Keratinocyte (primary cell): ENCODE measurements at regions not wholly inside any gene's neighbourhood (a gene's known extent, or its start where the extent isn't known, plus 50 kb on each side); places are given as distances from the start of the nearest gene placed in this dataset.
A peak's percentile ranks its signal among the peaks of the same experiment; 100 is the strongest.

ENCODE experiments used
- DNase-seq: peaks from one replicate; pipeline ENCODE4 v3.0.0-alpha.2; 2011; ENCODE audit warnings: low read depth, missing footprints, low spot score
- FAIRE-seq: peaks from 2 replicates; lab custom pipeline; 2011; peaks lifted over from hg19 to GRCh38; lab: Jason Lieb, UNC
- H2AFZ ChIP-seq: 2 replicates; pipeline ENCODE4 v1.6.0; 2012; ENCODE audit warnings: low read length, control low read depth, inconsistent platforms; ENCODE audit not compliant: control insufficient read depth
- H3K27ac ChIP-seq: 2 replicates; pipeline ENCODE4 v1.5.1; 2011; ENCODE audit warnings: low read length; ENCODE audit not compliant: control insufficient read depth, insufficient read depth
- H3K27me3 ChIP-seq: 3 replicates; pipeline ENCODE4 v1.6.0; 2011; ENCODE audit warnings: low read length; ENCODE audit not compliant: control insufficient read depth, insufficient read depth; ENCODE audit errors: extremely low read depth
- H3K36me3 ChIP-seq, 2 experiments: 2 replicates in 1 of 2; 3 replicates in 1 of 2; pipeline ENCODE4 v1.5.1; 2011; ENCODE audit warnings: low read length in 2 of 2, mild to moderate bottlenecking in 1 of 2; ENCODE audit not compliant: control insufficient read depth in 2 of 2, insufficient read depth in 2 of 2; ENCODE audit errors: extremely low read depth in 1 of 2
- H3K4me1 ChIP-seq: 3 replicates; pipeline ENCODE4 v1.5.1; 2011; ENCODE audit warnings: low read length; ENCODE audit not compliant: control insufficient read depth, insufficient read depth; ENCODE audit errors: extremely low read depth
- H3K4me2 ChIP-seq: 3 replicates; pipeline ENCODE4 v1.6.0; 2011; ENCODE audit warnings: low read depth, low read length; ENCODE audit not compliant: control insufficient read depth, insufficient read depth; ENCODE audit errors: extremely low read depth
- H3K4me3 ChIP-seq, 3 experiments: fragments of 200-600 bp in 1 of 3; sonication (generic) in 1 of 3; 2 replicates in 2 of 3; 3 replicates in 1 of 3; pipeline ENCODE4 v1.5.1; 2011 to 2016; ENCODE audit warnings: low read length in 3 of 3, mild to moderate bottlenecking in 3 of 3, control low read depth in 2 of 3, inconsistent platforms in 1 of 3, low read depth in 1 of 3, mixed read lengths in 1 of 3, mixed run types in 1 of 3, moderate library complexity in 1 of 3; ENCODE audit not compliant: control insufficient read depth in 2 of 3, insufficient read depth in 2 of 3; ENCODE audit errors: extremely low read depth in 1 of 3
- H3K79me2 ChIP-seq: 2 replicates; pipeline ENCODE4 v1.6.0; 2012; ENCODE audit warnings: low read length; ENCODE audit not compliant: control insufficient read depth, insufficient read depth
- H3K9ac ChIP-seq: 3 replicates; pipeline ENCODE4 v1.6.0; 2011; ENCODE audit warnings: low read length; ENCODE audit not compliant: control insufficient read depth, insufficient read depth; ENCODE audit errors: extremely low read depth
- H3K9me1 ChIP-seq: 3 replicates; pipeline ENCODE4 v1.6.0; 2011; ENCODE audit warnings: low read length; ENCODE audit not compliant: control insufficient read depth, insufficient read depth; ENCODE audit errors: extremely low read depth
- H3K9me3 ChIP-seq: 2 replicates; pipeline ENCODE4 v1.5.1; 2012; ENCODE audit warnings: low read depth, low read length; ENCODE audit not compliant: control insufficient read depth
- H4K20me1 ChIP-seq: 3 replicates; pipeline ENCODE4 v1.6.0; 2011; ENCODE audit warnings: low read length; ENCODE audit not compliant: control insufficient read depth, insufficient read depth; ENCODE audit errors: extremely low read depth
- EZH2 ChIP-seq: IDR thresholded peaks from one replicate; pipeline ENCODE4 v1.6.1; 2012; ENCODE audit warnings: inconsistent platforms, mild to moderate bottlenecking, low read length, moderate library complexity
- dilution Hi-C: fragments of 300-500 bp; cut with MboI; formaldehyde crosslinking; loops from one replicate; pipeline ENCODE4 v1.7.0; 2020; ENCODE audit warnings: low sequenced_read_pairs; ENCODE audit not compliant: extremely low pct_ligation_motif_present
- TF ChIP-seq, protein P1 (sequence below), 3 experiments: IDR thresholded peaks in 1 of 3; conservative IDR thresholded peaks in 1 of 3; optimal IDR thresholded peaks in 1 of 3; 2 replicates in 2 of 3; 3 replicates in 1 of 3; pipeline versions ENCODE3 to v1.5.1; 2011; ENCODE audit warnings: low read length in 3 of 3, mild to moderate bottlenecking in 3 of 3, moderate library complexity in 2 of 3, control low read depth in 1 of 3, inconsistent platforms in 1 of 3; ENCODE audit not compliant: insufficient read depth in 2 of 3; ENCODE audit errors: extremely low read depth in 1 of 3

DNA sequence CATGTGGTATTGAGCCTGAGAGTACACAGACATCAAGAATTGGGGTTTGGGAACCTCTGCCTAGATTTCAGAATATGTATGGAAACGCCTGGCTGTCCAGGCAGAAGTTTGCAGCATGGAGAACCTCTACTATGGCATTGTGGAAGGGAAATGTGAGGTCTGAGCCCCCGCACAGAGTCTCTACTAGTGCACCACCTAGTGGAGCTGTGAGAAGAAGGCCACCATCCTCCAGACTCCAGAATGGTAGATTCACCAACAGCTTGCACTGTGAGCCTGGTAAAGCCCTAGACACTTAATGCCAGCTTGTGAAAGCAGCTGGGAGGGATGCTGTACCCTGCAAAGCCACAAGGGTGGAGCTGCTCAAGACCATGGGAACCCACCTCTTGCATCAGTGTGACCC lies 658.2 kb downstream of the HACE1 start:
- H4K20me1 ChIP-seq: no peaks in the 10 kb centered on the region
- H3K9me3 ChIP-seq: no peaks in the 10 kb centered on the region
- no peaks in the 10 kb centered on the region for H3K27me3 ChIP-seq
- DNase-seq (no peak), FAIRE-seq (no peak)
- H3K4me3 ChIP-seq: no peak overlapping the region
- no peak overlapping the region for H3K27ac ChIP-seq
- dilution Hi-C loops: no loop called here
- H3K9ac ChIP-seq: no peak overlapping the region
- no peaks in the 10 kb centered on the region for H3K9me1 ChIP-seq
- TF ChIP-seq EZH2: no peak
- TF ChIP-seq, protein P1, sequence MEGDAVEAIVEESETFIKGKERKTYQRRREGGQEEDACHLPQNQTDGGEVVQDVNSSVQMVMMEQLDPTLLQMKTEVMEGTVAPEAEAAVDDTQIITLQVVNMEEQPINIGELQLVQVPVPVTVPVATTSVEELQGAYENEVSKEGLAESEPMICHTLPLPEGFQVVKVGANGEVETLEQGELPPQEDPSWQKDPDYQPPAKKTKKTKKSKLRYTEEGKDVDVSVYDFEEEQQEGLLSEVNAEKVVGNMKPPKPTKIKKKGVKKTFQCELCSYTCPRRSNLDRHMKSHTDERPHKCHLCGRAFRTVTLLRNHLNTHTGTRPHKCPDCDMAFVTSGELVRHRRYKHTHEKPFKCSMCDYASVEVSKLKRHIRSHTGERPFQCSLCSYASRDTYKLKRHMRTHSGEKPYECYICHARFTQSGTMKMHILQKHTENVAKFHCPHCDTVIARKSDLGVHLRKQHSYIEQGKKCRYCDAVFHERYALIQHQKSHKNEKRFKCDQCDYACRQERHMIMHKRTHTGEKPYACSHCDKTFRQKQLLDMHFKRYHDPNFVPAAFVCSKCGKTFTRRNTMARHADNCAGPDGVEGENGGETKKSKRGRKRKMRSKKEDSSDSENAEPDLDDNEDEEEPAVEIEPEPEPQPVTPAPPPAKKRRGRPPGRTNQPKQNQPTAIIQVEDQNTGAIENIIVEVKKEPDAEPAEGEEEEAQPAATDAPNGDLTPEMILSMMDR (optimal IDR thresholded peaks at IDR 0.05 in 1 of 3, IDR thresholded peaks at IDR 0.05 in 1 of 3, conservative IDR thresholded peaks at IDR 0.05 in 1 of 3; ENCODE audit: extremely low read depth in 1 of 3, insufficient read depth in 2 of 3, low read length in 3 of 3): peak in 1 of 3 experiments; percentile 13
- H3K4me1 ChIP-seq: no peaks in the 10 kb centered on the region
- no peaks in the 10 kb centered on the region for H3K79me2 ChIP-seq
- H2AFZ ChIP-seq: no peak overlapping the region
- no peaks in the 10 kb centered on the region for H3K36me3 ChIP-seq
- H3K4me2 ChIP-seq: no peak overlapping the region

DNA sequence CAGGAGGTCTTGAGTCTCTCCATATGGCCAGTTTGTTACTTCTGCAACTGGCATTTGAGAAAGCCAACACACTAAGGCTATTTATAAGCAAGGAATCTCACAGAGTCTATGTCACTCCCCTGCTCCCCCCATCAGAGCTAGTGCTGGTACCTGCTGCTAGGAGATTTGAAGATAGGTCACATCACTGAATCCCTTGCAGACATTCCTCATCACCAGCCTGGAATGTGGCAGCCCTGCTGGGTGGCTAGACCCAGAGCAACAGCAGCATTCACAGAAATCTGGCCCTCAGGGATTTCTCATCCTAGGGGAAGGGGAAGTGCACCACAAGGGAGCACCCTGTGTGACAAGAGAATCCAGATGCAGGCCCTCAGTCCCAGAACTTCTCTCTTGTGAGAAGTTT lies 672.1 kb downstream of the HACE1 start:
- dilution Hi-C loops: no loop called here
- FAIRE-seq (no peak), DNase-seq (no peak)
- Histone ChIP-seq H3K36me3 (no peaks in the 10 kb centered on the region), H3K27ac (no peak overlapping the region), H3K4me3 (no peak overlapping the region), H3K9ac (no peak overlapping the region), H3K4me1 (peaks cover 21% of the 10 kb centered on the region), H2AFZ (no peak overlapping the region), H3K4me2 (peak overlapping the region; percentile 8), H3K27me3 (no peaks in the 10 kb centered on the region), H3K79me2 (no peaks in the 10 kb centered on the region), H3K9me1 (no peaks in the 10 kb centered on the region), H4K20me1 (no peaks in the 10 kb centered on the region), H3K9me3 (no peaks in the 10 kb centered on the region)
- TF ChIP-seq EZH2: no peak
- TF ChIP-seq, protein P1 (optimal IDR thresholded peaks at IDR 0.05 in 1 of 3, IDR thresholded peaks at IDR 0.05 in 1 of 3, conservative IDR thresholded peaks at IDR 0.05 in 1 of 3; ENCODE audit: extremely low read depth in 1 of 3, insufficient read depth in 2 of 3, low read length in 3 of 3): no peak
